Frontal cortex (tissue), 3 donors: ENCODE measurements at regions not wholly inside any gene's neighbourhood (a gene's known extent, or its start where the extent isn't known, plus 50 kb on each side); places are given as distances from the start of the nearest gene placed in this dataset.

Experiments used
- DNase-seq, 2 donors: peaks; one replicate each; pipeline ENCODE4 v3.0.0; 2012; ENCODE audit warnings: low spot score in 2 of 2
- FAIRE-seq: peaks from 2 replicates; lab custom pipeline; 2012; peaks lifted over from hg19 to GRCh38; lab: Jason Lieb, UNC
- donor health status: control.
- donor health status: control.
- donor health status: control.

GRCh38 chr6:91796603-91797002 is 1209.7 kb upstream of the MAP3K7 start:
- no peak for FAIRE-seq

GRCh38 chr6:91788501-91788900 is 1201.6 kb upstream of the MAP3K7 start:
- FAIRE-seq = no peak

More at GRCh38 chr6:91796603-91797002, 1209.7 kb upstream of the MAP3K7 start:
- DNase-seq = no peak

GRCh38 chr6:91786474-91787184 is 1199.8 kb upstream of the MAP3K7 start:
- FAIRE-seq = no peak
- no peak for DNase-seq

More at GRCh38 chr6:91788501-91788900, 1201.6 kb upstream of the MAP3K7 start:
- DNase-seq = no peak

GRCh38 chr6:91782802-91783201 is 1195.9 kb upstream of the MAP3K7 start:
- FAIRE-seq (no peak), DNase-seq (no peak)

GRCh38 chr6:91781946-91782345 is 1195.1 kb upstream of the MAP3K7 start:
- DNase-seq (no peak), FAIRE-seq (no peak)

- FAIRE-seq (no peak), DNase-seq (no peak)
Observed at GRCh38 chr6:91780270-91780669, 1193.4 kb upstream of the MAP3K7 start.

- FAIRE-seq = no peak
Observed at GRCh38 chr6:91761621-91762020, 1174.7 kb upstream of the MAP3K7 start.

GRCh38 chr6:91754691-91755090 is 1167.8 kb upstream of the MAP3K7 start:
- no peak for DNase-seq
- no peak for FAIRE-seq

More at GRCh38 chr6:91761621-91762020, 1174.7 kb upstream of the MAP3K7 start:
- DNase-seq = no peak

- DNase-seq (no peak), FAIRE-seq (no peak)
Observed at GRCh38 chr6:91751526-91751925, 1164.7 kb upstream of the MAP3K7 start.

GRCh38 chr6:91744566-91744965 is 1157.7 kb upstream of the MAP3K7 start:
- DNase-seq = no peak
- no peak for FAIRE-seq

GRCh38 chr6:91743756-91744155 is 1156.9 kb upstream of the MAP3K7 start:
- DNase-seq = no peak
- no peak for FAIRE-seq

GRCh38 chr6:91731939-91732338 is 1145.1 kb upstream of the MAP3K7 start:
- no peak for FAIRE-seq
- DNase-seq = no peak

- FAIRE-seq (no peak), DNase-seq (no peak)
Observed at GRCh38 chr6:91730710-91731109, 1143.8 kb upstream of the MAP3K7 start.

- DNase-seq (no peak), FAIRE-seq (no peak)
Observed at GRCh38 chr6:91720324-91720723, 1133.5 kb upstream of the MAP3K7 start.

- FAIRE-seq (no peak), DNase-seq (no peak)
Observed at GRCh38 chr6:91719414-91719813, 1132.5 kb upstream of the MAP3K7 start.

GRCh38 chr6:91718198-91718597 is 1131.3 kb upstream of the MAP3K7 start:
- no peak for DNase-seq
- FAIRE-seq = no peak

GRCh38 chr6:91717094-91717493 is 1130.2 kb upstream of the MAP3K7 start:
- FAIRE-seq (no peak), DNase-seq (no peak)

GRCh38 chr6:91716361-91716760 is 1129.5 kb upstream of the MAP3K7 start:
- FAIRE-seq = no peak
- DNase-seq = no peak

GRCh38 chr6:91715171-91715805 is 1128.4 kb upstream of the MAP3K7 start:
- DNase-seq (no peak), FAIRE-seq (no peak)

GRCh38 chr6:91713911-91714310 is 1127.0 kb upstream of the MAP3K7 start:
- DNase-seq (no peak), FAIRE-seq (no peak)

- FAIRE-seq (no peak), DNase-seq (no peak)
Observed at GRCh38 chr6:91711518-91711917, 1124.6 kb upstream of the MAP3K7 start.

GRCh38 chr6:91710342-91710741 is 1123.5 kb upstream of the MAP3K7 start:
- FAIRE-seq (no peak), DNase-seq (no peak)
